OCI-LY3 (cell line): ENCODE measurements at regions not wholly inside any gene's neighbourhood (a gene's known extent, or its start where the extent isn't known, plus 50 kb on each side); places are given as distances from the start of the nearest gene placed in this dataset.

Experiments used
- EZH2phosphoT487 ChIP-seq: fragments of 200-600 bp; shearing (Covaris generic); IDR thresholded peaks from 2 replicates; pipeline ENCODE4 v1.6.1; 2018; ENCODE audit warnings: antibody characterized with exemption, mixed run types, low read depth
- TF ChIP-seq, protein P1 (sequence below): fragments of 200-600, 300-600 bp; sonication (generic); IDR thresholded peaks from 2 replicates; pipeline ENCODE4 v1.5.1; 2014; ENCODE audit warnings: antibody characterized with exemption, low read length, low read depth

DNA sequence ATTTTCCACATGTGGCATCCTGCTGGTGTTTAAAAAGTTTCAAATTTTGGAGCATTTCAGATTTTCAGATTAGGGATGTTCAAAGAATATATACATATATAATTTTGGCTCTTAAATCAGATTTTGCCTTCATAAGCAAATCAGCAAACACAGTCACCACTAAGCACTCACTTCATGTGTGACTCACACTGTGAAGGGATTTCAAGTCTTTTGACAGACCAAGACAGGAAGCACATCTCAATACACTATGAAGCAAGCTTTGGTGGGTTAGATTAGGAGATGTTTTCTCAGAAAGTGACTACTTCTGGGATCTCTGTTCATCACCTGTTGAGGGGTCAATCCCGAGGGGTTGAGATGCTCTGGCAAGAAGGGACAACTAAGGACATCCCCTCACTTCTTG, 227.8 kb upstream of the RBBP8 start:
- TF ChIP-seq, protein P1, sequence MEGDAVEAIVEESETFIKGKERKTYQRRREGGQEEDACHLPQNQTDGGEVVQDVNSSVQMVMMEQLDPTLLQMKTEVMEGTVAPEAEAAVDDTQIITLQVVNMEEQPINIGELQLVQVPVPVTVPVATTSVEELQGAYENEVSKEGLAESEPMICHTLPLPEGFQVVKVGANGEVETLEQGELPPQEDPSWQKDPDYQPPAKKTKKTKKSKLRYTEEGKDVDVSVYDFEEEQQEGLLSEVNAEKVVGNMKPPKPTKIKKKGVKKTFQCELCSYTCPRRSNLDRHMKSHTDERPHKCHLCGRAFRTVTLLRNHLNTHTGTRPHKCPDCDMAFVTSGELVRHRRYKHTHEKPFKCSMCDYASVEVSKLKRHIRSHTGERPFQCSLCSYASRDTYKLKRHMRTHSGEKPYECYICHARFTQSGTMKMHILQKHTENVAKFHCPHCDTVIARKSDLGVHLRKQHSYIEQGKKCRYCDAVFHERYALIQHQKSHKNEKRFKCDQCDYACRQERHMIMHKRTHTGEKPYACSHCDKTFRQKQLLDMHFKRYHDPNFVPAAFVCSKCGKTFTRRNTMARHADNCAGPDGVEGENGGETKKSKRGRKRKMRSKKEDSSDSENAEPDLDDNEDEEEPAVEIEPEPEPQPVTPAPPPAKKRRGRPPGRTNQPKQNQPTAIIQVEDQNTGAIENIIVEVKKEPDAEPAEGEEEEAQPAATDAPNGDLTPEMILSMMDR, result no peak
- TF ChIP-seq EZH2phosphoT487, result no peak
